ENCODE measurements at regions not wholly inside any gene's neighbourhood (a gene's known extent, or its start where the extent isn't known, plus 50 kb on each side); places are given as distances from the start of the nearest gene placed in this dataset.

- DNase-seq (no peak), ATAC-seq (no peak)
- POLR2A ChIA-PET: no interaction called here
- H3K36me3 Mint-ChIP-seq (ENCODE audit: low read depth): no peaks in the 10 kb centered on the region
- H3K4me1 Mint-ChIP-seq: no peaks in the 10 kb centered on the region
- CTCF ChIA-PET: no interaction called here
- no peak overlapping the region for H3K4me3 Mint-ChIP-seq
- H3K9me3 Mint-ChIP-seq (ENCODE audit: low read depth): peaks cover 6% of the 10 kb centered on the region
- intact Hi-C loops (cut with DNase I, micrococcal nuclease): no loop called here
- H3K27ac Mint-ChIP-seq: no peak overlapping the region
- no peaks in the 10 kb centered on the region for H3K27me3 Mint-ChIP-seq
Measured at GRCh38 chr5:165627548-165628170, 2122.2 kb downstream of the MAT2B start.

- Mint-ChIP-seq H3K27me3 (no peaks in the 10 kb centered on the region), H3K4me1 (no peaks in the 10 kb centered on the region), H3K36me3 (ENCODE audit: low read depth) (no peaks in the 10 kb centered on the region), H3K9me3 (ENCODE audit: low read depth) (peaks cover 2% of the 10 kb centered on the region), H3K27ac (no peak overlapping the region), H3K4me3 (no peak overlapping the region)
- POLR2A ChIA-PET: no interaction called here
- peak; percentile 28 for DNase-seq
- intact Hi-C loops (cut with DNase I, micrococcal nuclease): loop anchor here in 1 of 2 experiments (5.0 kb wide), 1 partner anchor 1417 kb away; no protein-coding TSS in a partner anchor
- CTCF ChIA-PET: interaction anchor here (0.7 to 0.9 kb wide), 2 partner anchors 11 to 147 kb away, joined by 3 to 5 read pairs; no protein-coding TSS in a partner anchor
- no peak for ATAC-seq
Measured at GRCh38 chr5:165630261-165630778, 2124.9 kb downstream of the MAT2B start.

- CTCF ChIA-PET: no interaction called here
- Mint-ChIP-seq H3K27ac (no peak overlapping the region), H3K36me3 (ENCODE audit: low read depth) (no peaks in the 10 kb centered on the region), H3K9me3 (ENCODE audit: low read depth) (peaks cover 2% of the 10 kb centered on the region), H3K27me3 (no peaks in the 10 kb centered on the region), H3K4me1 (no peaks in the 10 kb centered on the region), H3K4me3 (no peak overlapping the region)
- ATAC-seq (no peak), DNase-seq (no peak)
- intact Hi-C loops (cut with DNase I, micrococcal nuclease): loop anchor here in 1 of 2 experiments (5.0 kb wide), 1 partner anchor 1416 kb away; no protein-coding TSS in a partner anchor
- POLR2A ChIA-PET: no interaction called here
Measured at GRCh38 chr5:165631235-165631634, 2125.8 kb downstream of the MAT2B start.

- no peak overlapping the region for H3K27ac Mint-ChIP-seq
- POLR2A ChIA-PET: no interaction called here
- peaks cover 3% of the 10 kb centered on the region for H3K9me3 Mint-ChIP-seq (ENCODE audit: low read depth)
- intact Hi-C loops (cut with DNase I, micrococcal nuclease): no loop called here
- CTCF ChIA-PET: no interaction called here
- ATAC-seq: no peak
- no peaks in the 10 kb centered on the region for H3K27me3 Mint-ChIP-seq
- no peak overlapping the region for H3K4me3 Mint-ChIP-seq
- DNase-seq: no peak
- H3K4me1 Mint-ChIP-seq: no peaks in the 10 kb centered on the region
- no peaks in the 10 kb centered on the region for H3K36me3 Mint-ChIP-seq (ENCODE audit: low read depth)
Measured at GRCh38 chr5:165642366-165642765, 2136.9 kb downstream of the MAT2B start.

- POLR2A ChIA-PET: no interaction called here
- H3K4me1 Mint-ChIP-seq: no peaks in the 10 kb centered on the region
- H3K27me3 Mint-ChIP-seq: no peaks in the 10 kb centered on the region
- H3K4me3 Mint-ChIP-seq: no peak overlapping the region
- ATAC-seq (no peak), DNase-seq (no peak)
- H3K27ac Mint-ChIP-seq: no peak overlapping the region
- CTCF ChIA-PET: no interaction called here
- intact Hi-C loops (cut with DNase I, micrococcal nuclease): no loop called here
- H3K36me3 Mint-ChIP-seq (ENCODE audit: low read depth): no peaks in the 10 kb centered on the region
- H3K9me3 Mint-ChIP-seq (ENCODE audit: low read depth): peaks cover 4% of the 10 kb centered on the region
Measured at GRCh38 chr5:165665735-165666400, 2160.4 kb downstream of the MAT2B start.

- peaks cover 2% of the 10 kb centered on the region for H3K9me3 Mint-ChIP-seq (ENCODE audit: low read depth)
- no peaks in the 10 kb centered on the region for H3K27me3 Mint-ChIP-seq
- H3K27ac Mint-ChIP-seq: no peak overlapping the region
- ATAC-seq: no peak
- DNase-seq: no peak
- intact Hi-C loops (cut with DNase I, micrococcal nuclease): no loop called here
- H3K4me1 Mint-ChIP-seq: no peaks in the 10 kb centered on the region
- ChIA-PET POLR2A (no interaction called here), CTCF (no interaction called here)
- no peaks in the 10 kb centered on the region for H3K36me3 Mint-ChIP-seq (ENCODE audit: low read depth)
- no peak overlapping the region for H3K4me3 Mint-ChIP-seq
Measured at GRCh38 chr5:165673499-165673898, 2168.1 kb downstream of the MAT2B start.

- Mint-ChIP-seq H3K27ac (no peak overlapping the region), H3K4me1 (no peaks in the 10 kb centered on the region), H3K4me3 (no peak overlapping the region), H3K9me3 (ENCODE audit: low read depth) (peaks cover 11% of the 10 kb centered on the region), H3K36me3 (ENCODE audit: low read depth) (no peaks in the 10 kb centered on the region), H3K27me3 (no peaks in the 10 kb centered on the region)
- intact Hi-C loops (cut with DNase I, micrococcal nuclease): no loop called here
- DNase-seq (no peak), ATAC-seq (no peak)
- CTCF ChIA-PET: no interaction called here
- POLR2A ChIA-PET: no interaction called here
Measured at GRCh38 chr5:165695796-165696195, 2190.4 kb downstream of the MAT2B start.

- H3K27me3 Mint-ChIP-seq: no peaks in the 10 kb centered on the region
- intact Hi-C loops (cut with DNase I, micrococcal nuclease): no loop called here
Measured at GRCh38 chr5:165705960-165706359, 2200.5 kb downstream of the MAT2B start.

GRCh38 chr5:165712011-165712410 is 2206.6 kb downstream of the MAT2B start:
- Mint-ChIP-seq H3K4me3 (no peak overlapping the region), H3K27me3 (no peaks in the 10 kb centered on the region), H3K4me1 (no peaks in the 10 kb centered on the region), H3K27ac (no peak overlapping the region), H3K9me3 (ENCODE audit: low read depth) (peaks cover 4% of the 10 kb centered on the region), H3K36me3 (ENCODE audit: low read depth) (no peaks in the 10 kb centered on the region)
- ChIA-PET POLR2A (no interaction called here), CTCF (interaction anchor here (0.6 kb wide), 1 partner anchor 843 kb away, joined by 3 read pairs; no protein-coding TSS in a partner anchor)
- ATAC-seq: no peak
- intact Hi-C loops (cut with DNase I, micrococcal nuclease): no loop called here
- DNase-seq: no peak

More at GRCh38 chr5:165705960-165706359, 2200.5 kb downstream of the MAT2B start:
- ChIA-PET POLR2A (no interaction called here), CTCF (no interaction called here)
- Mint-ChIP-seq H3K9me3 (ENCODE audit: low read depth) (peaks cover 1% of the 10 kb centered on the region), H3K27ac (no peak overlapping the region), H3K36me3 (ENCODE audit: low read depth) (no peaks in the 10 kb centered on the region), H3K4me1 (no peaks in the 10 kb centered on the region), H3K4me3 (no peak overlapping the region)
- ATAC-seq (no peak), DNase-seq (no peak)

- intact Hi-C loops (cut with DNase I, micrococcal nuclease): no loop called here
- no peaks in the 10 kb centered on the region for H3K4me1 Mint-ChIP-seq
- DNase-seq (no peak), ATAC-seq (no peak)
- no peaks in the 10 kb centered on the region for H3K36me3 Mint-ChIP-seq (ENCODE audit: low read depth)
- CTCF ChIA-PET: no interaction called here
- POLR2A ChIA-PET: no interaction called here
- H3K27ac Mint-ChIP-seq: no peak overlapping the region
- H3K27me3 Mint-ChIP-seq: no peaks in the 10 kb centered on the region
- H3K4me3 Mint-ChIP-seq: no peak overlapping the region
- H3K9me3 Mint-ChIP-seq (ENCODE audit: low read depth): peaks cover 12% of the 10 kb centered on the region
Measured at GRCh38 chr5:165714598-165714997, 2209.2 kb downstream of the MAT2B start.

- ATAC-seq (no peak), DNase-seq (no peak)
- intact Hi-C loops (cut with DNase I, micrococcal nuclease): no loop called here
- ChIA-PET CTCF (no interaction called here), POLR2A (no interaction called here)
- Mint-ChIP-seq H3K36me3 (ENCODE audit: low read depth) (no peaks in the 10 kb centered on the region), H3K4me1 (no peaks in the 10 kb centered on the region), H3K27ac (no peak overlapping the region), H3K9me3 (ENCODE audit: low read depth) (peaks cover 15% of the 10 kb centered on the region), H3K27me3 (no peaks in the 10 kb centered on the region), H3K4me3 (no peak overlapping the region)
Measured at GRCh38 chr5:165720901-165721300, 2215.5 kb downstream of the MAT2B start.

- ChIA-PET CTCF (no interaction called here), POLR2A (no interaction called here)
- no peaks in the 10 kb centered on the region for H3K4me1 Mint-ChIP-seq
- H3K4me3 Mint-ChIP-seq: no peak overlapping the region
- ATAC-seq (no peak), DNase-seq (no peak)
- H3K9me3 Mint-ChIP-seq (ENCODE audit: low read depth): peaks cover 18% of the 10 kb centered on the region
- no peaks in the 10 kb centered on the region for H3K36me3 Mint-ChIP-seq (ENCODE audit: low read depth)
- no peak overlapping the region for H3K27ac Mint-ChIP-seq
- intact Hi-C loops (cut with DNase I, micrococcal nuclease): no loop called here
- no peaks in the 10 kb centered on the region for H3K27me3 Mint-ChIP-seq
Measured at GRCh38 chr5:165722401-165722800, 2217.0 kb downstream of the MAT2B start.
